ENCODE measurements at regions not wholly inside any gene's neighbourhood (a gene's known extent, or its start where the extent isn't known, plus 50 kb on each side); places are given as distances from the start of the nearest gene placed in this dataset.

DNA sequence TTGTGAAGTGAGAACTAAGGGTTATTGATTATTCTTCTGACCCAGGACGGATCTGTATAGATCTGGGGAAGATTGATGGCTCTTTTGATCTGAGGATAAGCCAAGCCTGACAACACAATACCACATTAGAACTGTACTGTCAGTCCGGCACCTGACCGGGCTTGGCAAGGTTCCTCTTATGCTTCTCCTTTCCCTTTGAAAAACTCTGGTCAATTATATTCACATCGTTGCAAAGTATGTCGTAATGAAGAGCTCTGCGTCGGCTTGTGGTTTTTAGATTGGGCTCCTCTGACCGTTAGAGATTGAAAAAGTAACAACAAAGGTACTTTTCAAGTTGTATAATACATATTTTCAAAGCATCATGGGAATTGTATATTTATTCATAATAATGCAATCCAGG is 389.8 kb downstream of the NR2F2 start:
- TF ChIP-seq TAF1 (IDR thresholded peaks at IDR 0.05; ENCODE audit: borderline replicate concordance, insufficient read depth, low read length) (no peak), POLR2AphosphoS5 (IDR thresholded peaks at IDR 0.05; ENCODE audit: low read depth, low read length) (no peak)
- TF ChIP-seq, protein P1, sequence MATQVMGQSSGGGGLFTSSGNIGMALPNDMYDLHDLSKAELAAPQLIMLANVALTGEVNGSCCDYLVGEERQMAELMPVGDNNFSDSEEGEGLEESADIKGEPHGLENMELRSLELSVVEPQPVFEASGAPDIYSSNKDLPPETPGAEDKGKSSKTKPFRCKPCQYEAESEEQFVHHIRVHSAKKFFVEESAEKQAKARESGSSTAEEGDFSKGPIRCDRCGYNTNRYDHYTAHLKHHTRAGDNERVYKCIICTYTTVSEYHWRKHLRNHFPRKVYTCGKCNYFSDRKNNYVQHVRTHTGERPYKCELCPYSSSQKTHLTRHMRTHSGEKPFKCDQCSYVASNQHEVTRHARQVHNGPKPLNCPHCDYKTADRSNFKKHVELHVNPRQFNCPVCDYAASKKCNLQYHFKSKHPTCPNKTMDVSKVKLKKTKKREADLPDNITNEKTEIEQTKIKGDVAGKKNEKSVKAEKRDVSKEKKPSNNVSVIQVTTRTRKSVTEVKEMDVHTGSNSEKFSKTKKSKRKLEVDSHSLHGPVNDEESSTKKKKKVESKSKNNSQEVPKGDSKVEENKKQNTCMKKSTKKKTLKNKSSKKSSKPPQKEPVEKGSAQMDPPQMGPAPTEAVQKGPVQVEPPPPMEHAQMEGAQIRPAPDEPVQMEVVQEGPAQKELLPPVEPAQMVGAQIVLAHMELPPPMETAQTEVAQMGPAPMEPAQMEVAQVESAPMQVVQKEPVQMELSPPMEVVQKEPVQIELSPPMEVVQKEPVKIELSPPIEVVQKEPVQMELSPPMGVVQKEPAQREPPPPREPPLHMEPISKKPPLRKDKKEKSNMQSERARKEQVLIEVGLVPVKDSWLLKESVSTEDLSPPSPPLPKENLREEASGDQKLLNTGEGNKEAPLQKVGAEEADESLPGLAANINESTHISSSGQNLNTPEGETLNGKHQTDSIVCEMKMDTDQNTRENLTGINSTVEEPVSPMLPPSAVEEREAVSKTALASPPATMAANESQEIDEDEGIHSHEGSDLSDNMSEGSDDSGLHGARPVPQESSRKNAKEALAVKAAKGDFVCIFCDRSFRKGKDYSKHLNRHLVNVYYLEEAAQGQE (IDR thresholded peaks at IDR 0.05; ENCODE audit: insufficient read depth in 1 of 2, low read depth in 2 of 2, low read length in 2 of 2), result no peak

All from PFSK-1 (cell line).